Embryonic facial prominence (tissue), 1 donor: ENCODE measurements at regions not wholly inside any gene's neighbourhood (a gene's known extent, or its start where the extent isn't known, plus 50 kb on each side); places are given as distances from the start of the nearest gene placed in this dataset.

Experiments
- DNase-seq: peaks from one replicate; pipeline ENCODE4 v3.0.0-alpha.2; 2016; ENCODE audit errors: extremely low spot score

DNA sequence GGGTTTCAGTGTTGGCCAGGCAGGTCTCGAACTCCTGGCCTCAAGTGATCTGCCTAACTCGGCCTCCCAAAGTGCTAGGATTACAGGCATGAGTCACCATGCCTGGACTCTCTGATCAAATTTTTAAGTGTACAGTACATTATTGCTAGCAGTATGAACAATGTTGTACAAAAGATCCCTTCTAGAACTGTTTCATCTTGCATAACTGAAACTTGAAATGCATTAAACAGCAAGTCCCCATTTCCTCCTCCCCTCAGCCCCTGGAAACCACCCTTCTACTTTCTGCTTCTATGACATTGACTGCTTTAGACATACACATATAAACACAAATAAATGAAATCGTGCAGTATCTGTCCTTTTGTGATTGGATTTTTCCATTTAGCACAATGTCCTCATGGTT lies 463.4 kb downstream of the PTPRC start:
- no peak for DNase-seq

DNA sequence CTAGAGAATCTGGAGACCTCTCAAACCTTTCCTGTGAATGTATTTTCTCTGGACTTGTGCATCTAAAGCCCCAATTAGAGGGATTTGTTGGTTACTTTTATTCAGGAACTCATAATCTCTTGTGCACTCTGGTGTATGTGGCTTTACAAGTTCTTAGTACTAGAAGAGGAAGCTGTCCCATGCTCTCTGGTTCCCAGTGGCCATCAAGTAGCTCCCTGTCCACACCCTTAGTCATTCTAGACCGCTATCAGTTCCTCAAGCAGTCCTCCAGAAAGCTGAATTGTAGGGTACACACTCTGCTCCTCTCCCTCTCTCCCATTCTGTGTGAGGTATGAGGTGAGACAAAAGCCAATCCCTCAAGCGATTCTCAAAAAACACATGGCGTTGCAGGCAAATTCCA lies 470.3 kb downstream of the PTPRC start:
- DNase-seq: no peak

DNA sequence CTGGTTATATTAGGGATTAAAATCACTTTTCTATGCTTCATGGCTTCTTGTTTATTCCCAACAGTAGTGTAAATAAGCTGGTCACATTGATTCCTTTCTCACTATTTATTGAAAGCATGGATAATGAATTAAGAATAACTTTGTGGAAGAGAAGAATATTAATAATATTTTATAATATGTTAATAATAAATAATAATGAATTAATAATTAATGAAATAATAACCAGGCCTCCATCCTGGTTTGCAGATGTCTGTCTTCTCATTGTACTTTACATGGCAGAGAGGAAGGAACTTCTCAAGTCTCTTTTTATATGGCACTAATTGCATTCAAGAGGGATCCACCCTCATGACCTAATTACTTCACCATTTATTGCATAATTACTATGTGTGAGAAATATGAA lies 473.5 kb downstream of the PTPRC start:
- DNase-seq: no peak

DNA sequence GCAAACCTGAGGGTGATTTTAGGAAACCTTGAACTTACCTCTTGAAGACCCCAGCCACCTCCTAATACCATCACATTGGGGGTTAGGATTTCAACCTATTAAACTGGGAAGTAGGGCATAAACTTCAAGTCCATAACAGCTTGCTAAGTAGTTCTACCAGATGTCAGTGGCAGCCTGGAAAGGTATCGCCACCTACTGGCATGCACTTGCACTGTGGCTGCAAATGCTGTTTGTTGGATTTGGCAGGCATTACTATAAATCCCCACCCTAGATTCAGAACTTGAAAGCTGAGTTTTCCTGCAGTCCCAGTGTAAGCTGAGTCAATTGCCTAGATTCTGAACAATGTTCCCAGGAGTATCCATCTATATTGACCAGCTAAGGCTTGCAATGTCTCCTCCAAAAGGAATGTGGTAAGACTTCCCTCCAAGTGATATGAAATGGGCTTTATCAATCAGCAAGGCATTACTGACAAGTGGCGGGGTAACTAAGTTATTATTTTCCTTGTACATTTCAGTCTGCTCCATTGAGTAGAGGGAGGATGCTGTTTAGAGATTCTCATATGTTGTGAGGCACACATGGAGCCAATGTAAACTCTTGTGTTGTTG lies 474.5 kb downstream of the PTPRC start:
- DNase-seq: no peak

DNA sequence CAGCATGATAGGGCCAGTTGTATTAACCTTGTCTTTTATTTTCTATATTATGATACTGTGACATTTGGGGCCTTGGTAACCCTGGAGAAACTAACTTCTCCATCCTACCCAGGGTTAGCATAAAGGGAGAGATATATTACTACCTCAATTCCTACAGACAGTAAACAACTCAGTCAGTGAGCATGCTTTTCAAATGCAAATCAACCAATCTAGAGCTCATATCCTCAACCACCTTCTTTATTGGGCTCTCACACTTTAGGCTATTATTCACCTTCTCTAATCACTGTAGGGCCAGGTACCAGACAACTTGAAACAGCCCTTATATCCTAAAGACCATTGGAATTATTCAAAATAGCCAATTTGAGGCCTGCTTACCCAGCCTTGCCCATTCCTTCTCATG lies 477.6 kb downstream of the PTPRC start:
- no peak for DNase-seq

DNA sequence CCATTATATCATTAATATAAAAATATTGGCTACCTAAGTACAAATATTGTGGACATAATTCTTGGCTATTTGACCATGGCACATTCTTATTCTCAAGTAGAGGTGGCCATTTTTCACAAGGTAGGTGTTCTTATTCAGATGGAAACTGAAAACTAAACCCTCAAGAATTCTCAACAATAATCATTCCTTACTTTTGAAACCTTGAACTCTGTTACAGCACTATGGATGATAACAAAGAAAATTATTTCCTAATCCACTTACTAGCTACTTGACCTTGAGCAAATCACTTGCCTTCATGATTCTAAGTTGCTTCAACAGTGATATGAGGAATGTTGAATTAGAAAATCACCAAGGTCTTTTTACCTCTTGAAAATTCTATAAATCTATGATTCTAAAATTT lies 482.2 kb downstream of the PTPRC start:
- no peak for DNase-seq

DNA sequence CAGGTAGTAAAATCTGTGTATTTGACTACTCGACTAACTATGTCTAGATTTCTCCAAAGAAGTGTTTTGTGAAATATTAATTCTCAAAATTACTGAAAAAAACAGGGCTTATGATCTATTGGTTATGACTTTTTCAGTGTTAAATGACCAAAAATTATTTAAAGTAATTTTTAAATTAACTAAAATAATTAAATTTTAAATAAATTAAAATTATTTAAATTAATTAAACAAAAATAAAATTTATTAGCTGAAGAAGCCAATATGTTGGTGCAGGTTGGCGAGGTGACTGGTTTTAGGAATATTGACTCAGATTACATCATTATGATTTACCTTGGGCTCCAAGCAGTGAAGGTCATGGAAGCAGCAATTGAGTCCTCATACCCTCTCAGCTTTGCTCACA lies 483.2 kb downstream of the PTPRC start:
- DNase-seq: no peak

DNA sequence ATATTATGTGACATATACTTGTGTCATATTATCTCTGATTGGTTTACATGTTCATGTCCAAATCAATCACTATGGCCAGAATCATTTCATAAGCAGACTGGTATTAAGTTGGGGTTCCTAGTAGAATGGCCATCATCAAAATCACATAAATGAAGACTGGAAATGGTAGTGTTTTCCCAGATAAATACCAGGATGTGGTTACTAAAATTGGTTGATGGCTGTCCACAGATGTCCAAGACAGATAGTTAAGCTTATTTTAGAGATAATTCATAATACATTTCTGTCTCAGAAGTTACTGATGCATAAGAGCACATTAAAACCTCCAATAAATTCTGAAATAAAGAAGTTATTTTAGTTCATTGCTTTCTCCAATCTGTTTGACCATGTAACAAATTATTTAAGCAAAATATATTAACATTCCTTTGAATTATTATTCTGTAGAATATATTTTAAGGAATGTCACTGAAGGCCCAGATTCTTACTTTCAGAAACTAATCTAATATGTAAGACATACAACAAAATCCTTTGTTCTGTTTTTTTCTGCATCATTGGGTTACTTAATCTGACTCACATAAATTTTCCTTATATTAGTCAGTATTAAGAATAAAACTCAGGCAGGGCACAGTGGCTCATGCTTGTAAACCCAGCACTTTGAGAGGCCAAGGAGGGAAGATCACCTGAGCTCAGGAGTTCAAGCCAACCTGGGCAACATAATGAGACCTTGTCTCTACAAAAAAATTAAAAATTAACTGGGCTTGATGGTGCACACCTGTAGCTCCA lies 483.9 kb downstream of the PTPRC start:
- no peak for DNase-seq

DNA sequence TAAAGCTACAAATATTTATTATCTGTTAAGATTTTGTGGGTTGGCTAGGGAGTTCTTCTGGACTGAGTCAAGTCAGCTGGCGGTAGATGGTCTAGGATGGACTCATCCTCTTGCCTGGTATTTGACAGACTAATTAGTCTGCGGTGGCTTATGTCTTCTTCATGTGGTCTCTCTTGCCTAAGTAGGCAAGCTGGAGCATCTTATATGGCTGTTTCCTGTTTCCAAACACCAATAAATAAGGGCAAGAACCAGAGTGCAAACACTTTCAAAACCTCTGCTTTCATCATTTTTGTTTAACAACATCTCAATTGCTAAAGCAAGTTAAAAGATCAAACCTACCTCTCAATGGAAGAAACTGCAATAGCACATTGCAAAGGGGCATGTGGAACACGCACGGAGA lies 484.8 kb downstream of the PTPRC start:
- DNase-seq: no peak

DNA sequence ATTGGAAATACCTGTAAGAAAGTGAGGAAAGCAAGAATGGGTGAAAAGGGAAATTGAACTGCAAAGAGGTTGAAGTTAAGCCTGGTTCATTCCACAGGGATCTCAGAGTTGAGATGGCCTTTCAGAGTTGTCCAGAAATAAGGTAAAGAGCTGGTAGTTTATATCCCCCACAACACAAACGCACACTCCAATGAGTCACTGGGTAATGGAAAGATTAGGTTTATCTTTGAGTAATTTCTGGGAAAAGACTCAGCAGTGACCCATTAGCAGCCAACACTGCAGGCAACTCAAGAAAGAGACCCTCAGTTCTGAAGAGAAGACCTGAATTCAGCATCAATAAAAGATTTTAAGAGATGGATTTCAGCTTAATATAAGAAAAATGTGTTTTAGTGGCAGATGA lies 485.5 kb downstream of the PTPRC start:
- DNase-seq: no peak

DNA sequence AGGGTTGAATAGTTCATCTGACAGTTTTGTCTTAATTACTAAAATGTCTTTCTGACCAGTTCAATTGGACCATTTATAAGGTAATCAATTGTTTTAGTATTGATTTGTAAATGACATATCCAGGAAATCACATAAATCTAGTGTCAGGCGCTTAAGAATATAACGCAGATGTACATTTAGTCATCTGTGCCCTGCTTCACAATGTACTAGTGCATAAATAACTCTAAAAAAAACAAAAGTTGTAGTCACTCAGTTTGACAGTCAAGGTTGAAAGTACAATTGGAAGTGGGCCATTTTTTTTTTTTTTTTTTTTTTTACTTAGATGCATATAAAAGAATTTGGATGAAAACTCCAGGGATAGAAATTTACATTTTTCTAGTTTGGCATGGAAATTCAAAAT lies 490.4 kb downstream of the PTPRC start:
- DNase-seq: no peak

DNA sequence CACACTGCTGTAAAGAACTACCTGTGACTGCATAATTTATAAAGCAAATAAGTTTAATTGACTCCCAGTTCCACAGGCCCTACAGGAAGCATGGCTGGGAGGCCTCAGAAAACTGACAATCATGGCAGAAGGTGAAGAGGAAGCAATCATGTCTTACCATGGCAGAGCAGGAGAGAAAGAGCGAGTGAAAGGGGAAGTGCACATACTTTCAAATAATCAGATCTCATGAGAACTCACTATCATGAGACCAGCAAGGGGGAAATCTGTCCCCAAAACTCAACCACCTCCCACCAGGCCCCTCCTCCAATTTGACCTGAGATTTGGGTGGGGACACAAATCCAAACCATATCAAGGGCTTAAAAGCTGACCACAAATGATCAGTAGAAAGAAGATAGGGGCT lies 493.2 kb downstream of the PTPRC start:
- DNase-seq: no peak

DNA sequence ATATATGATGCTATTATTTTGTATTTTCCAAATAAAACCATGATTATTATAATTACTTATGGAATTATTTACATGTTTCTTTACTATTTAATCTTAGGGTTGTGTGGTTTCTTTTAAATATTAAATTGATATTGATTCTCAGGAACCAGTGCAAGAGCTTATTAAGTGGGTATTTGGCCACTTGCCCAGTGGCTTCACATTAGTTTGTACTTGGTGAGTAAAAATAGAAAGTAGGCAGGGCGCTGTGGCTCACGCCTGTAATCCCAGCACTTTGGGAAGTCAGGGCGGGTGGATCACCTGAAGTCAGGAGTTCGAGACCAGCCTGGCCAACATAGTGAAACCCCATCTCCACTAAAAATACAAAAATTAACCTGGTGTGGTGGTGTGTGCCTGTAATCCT lies 497.1 kb downstream of the PTPRC start:
- DNase-seq: no peak

DNA sequence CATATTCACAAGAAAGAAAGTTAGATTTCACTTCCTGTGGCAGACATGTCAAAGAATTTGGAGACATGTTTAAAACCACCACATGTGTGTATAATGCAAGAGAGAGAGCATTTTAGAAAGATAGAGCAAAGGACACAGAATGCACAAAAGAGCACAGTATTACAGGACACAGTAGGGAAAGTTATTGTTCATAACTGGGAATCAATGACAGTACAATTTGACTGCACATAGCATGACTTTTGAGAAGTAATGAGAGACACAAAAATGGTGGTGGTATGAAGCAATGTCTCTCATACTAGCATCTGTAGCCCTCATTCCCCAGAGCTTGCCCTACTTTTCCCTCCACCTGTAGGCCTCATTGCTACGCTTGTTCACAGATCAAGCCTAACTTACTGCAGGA lies 499.2 kb downstream of the PTPRC start:
- no peak for DNase-seq

DNA sequence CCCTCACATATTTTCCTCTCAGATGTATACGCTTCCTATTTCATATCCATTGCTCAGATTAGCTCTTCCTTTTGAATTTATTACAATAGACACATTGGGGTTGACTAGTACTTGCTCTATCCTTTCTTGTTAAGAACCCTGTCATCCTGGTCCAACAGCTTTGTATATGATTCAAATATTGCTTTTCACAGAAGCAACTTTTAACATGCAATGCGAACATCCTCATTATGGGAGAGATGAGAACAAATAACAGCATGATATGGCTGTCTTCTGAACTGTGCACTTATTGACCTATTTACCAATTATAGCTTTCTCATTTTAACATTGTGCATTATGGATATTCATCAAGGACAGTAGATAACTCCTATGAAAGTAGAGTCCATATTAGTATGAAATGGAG lies 510.8 kb downstream of the PTPRC start:
- no peak for DNase-seq

DNA sequence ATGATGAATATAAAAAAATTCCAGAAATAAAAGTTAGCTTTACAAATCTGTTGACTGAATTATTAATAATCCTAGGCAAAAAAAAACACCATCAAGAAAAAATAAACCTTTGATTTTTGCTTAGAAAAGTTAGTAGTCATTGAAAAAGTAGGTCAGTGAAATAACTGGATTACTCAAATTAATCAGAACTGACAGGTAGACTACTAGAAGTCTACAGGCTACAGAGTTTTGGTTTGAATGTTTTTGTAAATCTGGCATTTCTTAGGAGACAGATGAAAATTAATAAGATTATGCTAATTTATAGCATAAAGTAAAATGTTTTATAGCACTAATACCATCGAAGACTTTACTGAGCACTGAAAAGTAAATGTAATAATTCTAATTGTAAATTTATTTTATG lies 511.9 kb downstream of the PTPRC start:
- no peak for DNase-seq

DNA sequence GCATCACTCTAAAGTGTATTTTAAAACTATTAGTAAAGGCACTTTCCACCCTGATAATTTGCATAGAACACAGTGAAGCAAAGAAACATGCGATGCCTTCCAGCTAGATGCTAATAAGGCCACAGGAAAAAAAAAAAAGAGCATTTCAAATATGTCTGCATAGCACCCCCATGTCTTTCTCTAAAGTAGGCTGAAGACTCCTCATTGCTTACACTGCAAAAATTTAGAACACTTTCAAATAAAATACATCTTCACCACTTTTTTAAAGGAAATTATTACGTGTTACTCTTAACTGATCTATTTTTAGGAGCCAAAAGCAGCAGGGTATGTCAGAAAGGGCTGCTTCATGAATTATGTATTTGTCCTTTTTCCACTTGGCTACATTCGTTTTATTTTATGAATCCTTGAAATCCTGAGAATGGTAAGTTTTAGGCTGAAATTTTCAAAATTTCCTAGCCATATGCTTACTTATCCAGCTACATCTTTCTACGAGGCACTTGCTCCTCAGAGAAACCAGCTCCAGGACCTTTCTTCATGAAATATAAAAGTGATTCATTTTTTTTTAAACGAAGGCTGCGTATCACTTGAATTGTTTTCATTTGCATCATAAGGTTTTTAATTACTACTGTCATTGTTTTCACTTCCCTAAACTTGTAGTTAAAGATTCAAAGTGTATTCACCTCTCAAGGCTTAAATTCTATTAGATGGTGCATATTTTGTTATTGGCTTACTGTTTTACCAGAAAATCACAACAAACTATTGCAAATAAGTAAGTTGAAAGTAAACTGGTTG lies 513.0 kb downstream of the PTPRC start:
- DNase-seq: no peak

DNA sequence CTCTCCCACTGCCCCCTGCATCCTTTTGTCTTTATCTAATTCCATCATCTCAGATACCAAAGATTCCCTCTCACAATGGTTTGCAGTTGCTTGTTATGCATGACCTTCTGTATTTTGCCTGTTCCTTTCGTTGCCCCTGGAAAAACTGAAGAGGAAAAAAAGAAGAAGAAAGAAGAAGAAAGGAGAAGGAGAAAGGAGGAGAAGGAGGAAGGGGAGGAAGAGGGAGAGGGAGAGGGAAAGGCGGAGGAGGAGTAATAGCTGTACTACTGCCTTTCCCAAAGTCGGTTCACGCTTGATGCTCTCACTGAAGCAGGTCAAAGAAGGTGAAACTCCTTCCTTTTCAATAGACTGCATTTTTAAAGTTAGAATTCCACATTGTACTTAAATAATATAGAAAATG lies 513.8 kb downstream of the PTPRC start:
- no peak for DNase-seq

DNA sequence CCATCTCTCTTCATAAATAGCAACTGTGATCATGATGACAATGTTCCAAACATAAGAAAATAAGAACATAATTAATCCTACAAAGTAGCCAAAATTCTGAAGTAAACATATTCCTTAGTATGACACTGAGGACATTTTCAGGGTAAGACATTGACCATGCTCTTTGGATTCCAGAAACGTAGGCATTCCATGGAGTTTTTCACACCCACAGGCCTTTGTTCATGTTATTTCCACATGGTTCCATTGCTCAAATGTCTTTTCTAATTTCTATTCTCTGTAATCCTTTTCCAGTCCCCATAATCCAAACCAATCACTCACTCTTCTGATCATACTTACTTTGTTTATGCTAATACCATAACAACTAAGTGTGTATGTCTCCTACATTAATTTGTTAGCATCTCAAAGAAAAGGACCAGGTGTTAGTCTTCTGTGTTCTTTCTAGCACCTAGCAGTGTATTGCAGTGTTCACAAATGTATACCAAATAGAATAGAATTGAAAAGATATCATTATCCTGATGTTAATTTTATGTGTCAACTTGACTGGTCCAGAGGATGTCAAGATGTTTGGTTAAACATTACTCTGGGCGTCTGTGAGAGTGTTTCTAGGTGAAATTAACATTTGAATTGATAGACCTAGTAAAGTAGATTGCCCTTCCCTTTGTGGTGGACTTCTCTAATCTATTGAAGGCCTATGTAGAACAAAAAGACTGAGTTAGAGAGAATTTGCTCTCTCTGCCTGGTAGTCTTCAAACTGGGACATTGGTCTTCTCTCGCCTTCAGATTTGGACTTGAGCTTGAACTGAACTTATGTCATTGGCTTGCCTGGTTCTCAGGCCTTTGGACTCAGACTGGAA lies 516.6 kb downstream of the PTPRC start:
- no peak for DNase-seq

DNA sequence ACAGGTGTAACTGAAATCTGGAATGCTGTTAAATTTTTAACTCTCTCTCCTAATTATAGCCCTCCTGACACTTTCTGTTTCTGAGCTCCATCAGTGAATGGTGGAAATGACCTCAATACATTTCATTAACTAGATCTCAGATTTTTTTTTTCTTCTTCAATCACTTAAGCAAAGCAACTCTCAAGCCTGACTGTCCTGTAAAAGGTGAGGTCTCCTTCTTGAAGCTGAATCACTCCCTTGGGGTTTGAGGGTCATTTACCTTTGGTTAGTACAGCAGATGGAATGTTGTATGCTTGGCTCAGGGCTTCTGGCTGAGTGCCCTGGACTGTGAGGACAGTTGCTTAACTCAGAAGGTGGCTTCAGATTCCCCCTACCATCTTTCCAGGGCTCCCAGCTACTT lies 518.7 kb downstream of the PTPRC start:
- no peak for DNase-seq

DNA sequence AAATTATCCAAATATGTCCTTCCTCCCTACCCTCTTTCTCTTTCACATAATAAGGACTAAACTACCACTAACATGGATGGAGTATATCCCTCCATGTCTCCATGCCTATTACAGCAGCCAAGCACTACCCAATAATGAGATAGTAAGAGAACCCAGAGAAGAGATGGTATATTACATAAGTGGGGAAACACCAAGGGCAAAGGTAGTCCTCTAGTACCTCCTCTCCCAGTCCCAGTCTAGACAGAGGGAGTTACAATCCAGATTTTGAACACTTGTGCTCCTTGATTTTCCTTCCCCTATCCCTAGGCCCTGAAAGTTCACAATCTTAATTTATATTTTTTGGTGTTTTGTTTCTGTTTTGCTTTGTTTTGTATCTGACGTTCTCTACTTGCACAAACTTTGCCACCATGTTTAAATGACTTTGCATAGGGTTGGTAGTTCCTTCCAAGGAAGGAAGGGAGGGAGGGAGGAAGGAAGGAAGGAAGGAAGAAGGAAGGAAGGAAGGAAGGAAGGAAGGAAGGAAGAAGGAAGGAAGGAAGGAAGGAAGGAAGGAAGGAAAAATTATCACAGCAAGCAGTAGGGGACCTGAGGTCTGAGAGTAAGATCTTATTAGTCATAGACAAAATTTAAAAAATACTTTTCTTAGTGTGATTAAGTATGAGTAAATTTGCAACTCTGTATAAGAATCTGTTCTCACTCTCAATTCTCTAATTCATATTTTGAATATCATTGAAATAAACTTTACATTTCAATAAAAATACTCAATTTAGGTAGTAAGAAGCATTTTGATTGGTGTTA lies 521.9 kb downstream of the PTPRC start:
- no peak for DNase-seq
